K562 (cell line): ENCODE measurements at regions not wholly inside any gene's neighbourhood (a gene's known extent, or its start where the extent isn't known, plus 50 kb on each side); places are given as distances from the start of the nearest gene placed in this dataset.

Experiments used
- BHLHE40 ChIP-seq: IDR thresholded peaks from 2 replicates; pipeline ENCODE4 v1.6.1; 2011; ENCODE audit warnings: low read length, improper control_type of control experiment
- ELF1 ChIP-seq: fragments of 200-800 bp; sonication (Bioruptor generic); IDR thresholded peaks from 2 replicates; pipeline ENCODE4 v1.6.1; 2016; ENCODE audit warnings: missing genetic modification characterization, missing compliant biosample characterization
- FOXA3 ChIP-seq, 2 experiments: fragments of 450-650 bp in 1 of 2; sonication (generic) in 1 of 2; formaldehyde crosslinking; IDR thresholded peaks in 1 of 2; conservative IDR thresholded peaks in 1 of 2; 2 replicates each; pipeline versions ENCODE4 v1.4.0 to v1.8.0; 2020 to 2022; ENCODE audit warnings: mild to moderate bottlenecking in 2 of 2, missing genetic modification reagents in 1 of 2
- GATAD2A ChIP-seq: fragments of 450-650 bp; IDR thresholded peaks from 2 replicates; pipeline ENCODE4 v1.6.1; 2017
- POU5F1 ChIP-seq: fragments of 150-350 bp; IDR thresholded peaks from 2 replicates; pipeline ENCODE4 v1.6.1; 2014; ENCODE audit warnings: borderline replicate concordance, low read length, low read depth, mild to moderate bottlenecking; ENCODE audit not compliant: partially characterized antibody
- RBBP5 ChIP-seq: fragments of 200-600 bp; sonication (generic); IDR thresholded peaks from 2 replicates; pipeline ENCODE4 v1.6.1; 2012; ENCODE audit warnings: borderline replicate concordance, mild to moderate bottlenecking, low read length, control low read depth, inconsistent platforms; ENCODE audit not compliant: insufficient read depth, poor library complexity, severe bottlenecking
- SIN3B ChIP-seq: fragments of 450-650 bp; IDR thresholded peaks from 2 replicates; pipeline ENCODE4 v1.6.1; 2017; ENCODE audit warnings: low read depth, mild to moderate bottlenecking, moderate library complexity
- TEAD4 ChIP-seq, 2 experiments: sonication (generic) in 1 of 2; formaldehyde crosslinking in 1 of 2; IDR thresholded peaks; 2 replicates each; pipeline versions ENCODE4 v1.6.1 to v1.8.0; 2012 to 2022; ENCODE audit warnings: borderline replicate concordance in 1 of 2, inconsistent platforms in 1 of 2, low read length in 1 of 2, mild to moderate bottlenecking in 1 of 2, missing genetic modification reagents in 1 of 2
- TF ChIP-seq, protein P1 (sequence below): sonication (generic); formaldehyde crosslinking; IDR thresholded peaks from 2 replicates; pipeline ENCODE4 v1.8.1; 2023; ENCODE audit warnings: mild to moderate bottlenecking, missing genetic modification reagents, moderate library complexity
- TF ChIP-seq, protein P2 (sequence below), 2 experiments: fragments of 450-650 bp in 1 of 2; sonication (generic) in 1 of 2; formaldehyde crosslinking in 1 of 2; IDR thresholded peaks; 2 replicates each; pipeline versions ENCODE4 v1.7.1 to v1.9.0; 2016 to 2022; ENCODE audit warnings: inconsistent platforms in 1 of 2, mild to moderate bottlenecking in 1 of 2, missing genetic modification reagents in 1 of 2
- TF ChIP-seq, protein P3 (sequence below): fragments of 250-450 bp; sonication (Bioruptor Pico); IDR thresholded peaks from 2 replicates; pipeline ENCODE4 v1.8.0; 2021; ENCODE audit warnings: mild to moderate bottlenecking, moderate library complexity
- TF ChIP-seq, protein P4 (sequence below): sonication (generic); formaldehyde crosslinking; IDR thresholded peaks from 2 replicates; pipeline ENCODE4 v1.8.0; 2022; ENCODE audit warnings: mild to moderate bottlenecking, missing genetic modification reagents

- TF ChIP-seq, protein P1, sequence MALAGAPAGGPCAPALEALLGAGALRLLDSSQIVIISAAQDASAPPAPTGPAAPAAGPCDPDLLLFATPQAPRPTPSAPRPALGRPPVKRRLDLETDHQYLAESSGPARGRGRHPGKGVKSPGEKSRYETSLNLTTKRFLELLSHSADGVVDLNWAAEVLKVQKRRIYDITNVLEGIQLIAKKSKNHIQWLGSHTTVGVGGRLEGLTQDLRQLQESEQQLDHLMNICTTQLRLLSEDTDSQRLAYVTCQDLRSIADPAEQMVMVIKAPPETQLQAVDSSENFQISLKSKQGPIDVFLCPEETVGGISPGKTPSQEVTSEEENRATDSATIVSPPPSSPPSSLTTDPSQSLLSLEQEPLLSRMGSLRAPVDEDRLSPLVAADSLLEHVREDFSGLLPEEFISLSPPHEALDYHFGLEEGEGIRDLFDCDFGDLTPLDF: peak; percentile 68
- peak in 1 of 2 experiments; percentile 49; a peak in 1 of 4 replicates for TF ChIP-seq FOXA3 (CRISPR knock-in tag; conservative IDR thresholded peaks at IDR 0.05 in 1 of 2, IDR thresholded peaks at IDR 0.05 in 1 of 2)
- peak; percentile 28; the same call in 1 of the 2 replicates for TF ChIP-seq TEAD4 (IDR thresholded peaks at IDR 0.05; ENCODE audit: low read length)
- no peak for TF ChIP-seq TEAD4 (CRISPR knock-in tag; IDR thresholded peaks at IDR 0.05; ENCODE audit: borderline replicate concordance)
- TF ChIP-seq, protein P2, sequence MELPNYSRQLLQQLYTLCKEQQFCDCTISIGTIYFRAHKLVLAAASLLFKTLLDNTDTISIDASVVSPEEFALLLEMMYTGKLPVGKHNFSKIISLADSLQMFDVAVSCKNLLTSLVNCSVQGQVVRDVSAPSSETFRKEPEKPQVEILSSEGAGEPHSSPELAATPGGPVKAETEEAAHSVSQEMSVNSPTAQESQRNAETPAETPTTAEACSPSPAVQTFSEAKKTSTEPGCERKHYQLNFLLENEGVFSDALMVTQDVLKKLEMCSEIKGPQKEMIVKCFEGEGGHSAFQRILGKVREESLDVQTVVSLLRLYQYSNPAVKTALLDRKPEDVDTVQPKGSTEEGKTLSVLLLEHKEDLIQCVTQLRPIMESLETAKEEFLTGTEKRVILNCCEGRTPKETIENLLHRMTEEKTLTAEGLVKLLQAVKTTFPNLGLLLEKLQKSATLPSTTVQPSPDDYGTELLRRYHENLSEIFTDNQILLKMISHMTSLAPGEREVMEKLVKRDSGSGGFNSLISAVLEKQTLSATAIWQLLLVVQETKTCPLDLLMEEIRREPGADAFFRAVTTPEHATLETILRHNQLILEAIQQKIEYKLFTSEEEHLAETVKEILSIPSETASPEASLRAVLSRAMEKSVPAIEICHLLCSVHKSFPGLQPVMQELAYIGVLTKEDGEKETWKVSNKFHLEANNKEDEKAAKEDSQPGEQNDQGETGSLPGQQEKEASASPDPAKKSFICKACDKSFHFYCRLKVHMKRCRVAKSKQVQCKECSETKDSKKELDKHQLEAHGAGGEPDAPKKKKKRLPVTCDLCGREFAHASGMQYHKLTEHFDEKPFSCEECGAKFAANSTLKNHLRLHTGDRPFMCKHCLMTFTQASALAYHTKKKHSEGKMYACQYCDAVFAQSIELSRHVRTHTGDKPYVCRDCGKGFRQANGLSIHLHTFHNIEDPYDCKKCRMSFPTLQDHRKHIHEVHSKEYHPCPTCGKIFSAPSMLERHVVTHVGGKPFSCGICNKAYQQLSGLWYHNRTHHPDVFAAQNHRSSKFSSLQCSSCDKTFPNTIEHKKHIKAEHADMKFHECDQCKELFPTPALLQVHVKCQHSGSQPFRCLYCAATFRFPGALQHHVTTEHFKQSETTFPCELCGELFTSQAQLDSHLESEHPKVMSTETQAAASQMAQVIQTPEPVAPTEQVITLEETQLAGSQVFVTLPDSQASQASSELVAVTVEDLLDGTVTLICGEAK (IDR thresholded peaks at IDR 0.05): peak; percentile 74; the same call in 1 of the 2 replicates
- TF ChIP-seq, protein P2 (CRISPR knock-in tag; IDR thresholded peaks at IDR 0.05): no peak
- TF ChIP-seq SIN3B: peak; percentile 12; the same call in 1 of the 2 replicates
- TF ChIP-seq BHLHE40: no peak
- TF ChIP-seq GATAD2A: no peak
- TF ChIP-seq, protein P3, sequence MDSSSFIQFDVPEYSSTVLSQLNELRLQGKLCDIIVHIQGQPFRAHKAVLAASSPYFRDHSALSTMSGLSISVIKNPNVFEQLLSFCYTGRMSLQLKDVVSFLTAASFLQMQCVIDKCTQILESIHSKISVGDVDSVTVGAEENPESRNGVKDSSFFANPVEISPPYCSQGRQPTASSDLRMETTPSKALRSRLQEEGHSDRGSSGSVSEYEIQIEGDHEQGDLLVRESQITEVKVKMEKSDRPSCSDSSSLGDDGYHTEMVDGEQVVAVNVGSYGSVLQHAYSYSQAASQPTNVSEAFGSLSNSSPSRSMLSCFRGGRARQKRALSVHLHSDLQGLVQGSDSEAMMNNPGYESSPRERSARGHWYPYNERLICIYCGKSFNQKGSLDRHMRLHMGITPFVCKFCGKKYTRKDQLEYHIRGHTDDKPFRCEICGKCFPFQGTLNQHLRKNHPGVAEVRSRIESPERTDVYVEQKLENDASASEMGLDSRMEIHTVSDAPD: peak; percentile 4; the same call in 1 of the 2 replicates
- TF ChIP-seq RBBP5: no peak
- TF ChIP-seq POU5F1: no peak
- TF ChIP-seq, protein P4, sequence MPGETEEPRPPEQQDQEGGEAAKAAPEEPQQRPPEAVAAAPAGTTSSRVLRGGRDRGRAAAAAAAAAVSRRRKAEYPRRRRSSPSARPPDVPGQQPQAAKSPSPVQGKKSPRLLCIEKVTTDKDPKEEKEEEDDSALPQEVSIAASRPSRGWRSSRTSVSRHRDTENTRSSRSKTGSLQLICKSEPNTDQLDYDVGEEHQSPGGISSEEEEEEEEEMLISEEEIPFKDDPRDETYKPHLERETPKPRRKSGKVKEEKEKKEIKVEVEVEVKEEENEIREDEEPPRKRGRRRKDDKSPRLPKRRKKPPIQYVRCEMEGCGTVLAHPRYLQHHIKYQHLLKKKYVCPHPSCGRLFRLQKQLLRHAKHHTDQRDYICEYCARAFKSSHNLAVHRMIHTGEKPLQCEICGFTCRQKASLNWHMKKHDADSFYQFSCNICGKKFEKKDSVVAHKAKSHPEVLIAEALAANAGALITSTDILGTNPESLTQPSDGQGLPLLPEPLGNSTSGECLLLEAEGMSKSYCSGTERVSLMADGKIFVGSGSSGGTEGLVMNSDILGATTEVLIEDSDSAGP: 0 out of 2 replicates have a peak, but pooled peaks have one; percentile 36
- peak; percentile 94 for TF ChIP-seq ELF1
These were observed 87.8 kb upstream of the VPREB1 start (continued) for GRCh38 chr22:22156716-22157347.
